ENCODE measurements at regions not wholly inside any gene's neighbourhood (a gene's known extent, or its start where the extent isn't known, plus 50 kb on each side); places are given as distances from the start of the nearest gene placed in this dataset.
A peak's percentile ranks its signal among the peaks of the same experiment; 100 is the strongest.
"Not testable (repeated sequence)": the region's sequence is repeated elsewhere in the genome, so short reads cannot be mapped to it uniquely, and the experiment has no call there.

DNA sequence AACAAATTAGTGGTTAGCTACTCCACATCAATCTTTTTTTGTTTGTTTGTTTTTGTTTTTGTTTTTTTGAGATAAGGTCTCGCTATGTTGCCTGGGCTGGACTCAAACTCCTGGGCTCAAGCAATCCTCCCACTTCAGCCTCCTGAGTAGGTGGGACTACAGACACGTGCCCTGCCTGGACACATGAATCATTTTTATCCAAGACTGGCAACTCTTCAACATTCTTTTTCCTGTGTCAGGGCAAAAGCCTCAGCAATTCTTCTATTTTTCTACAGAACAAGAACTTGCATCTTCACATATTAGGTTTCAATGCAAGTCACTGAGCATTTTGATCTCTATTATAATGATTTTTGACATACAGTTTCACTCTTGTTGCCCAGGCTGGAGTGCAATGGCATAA, 76.8 kb upstream of the LRCH1 start:
- ATAC-seq, result peak; percentile 47
- no peak for TF ChIP-seq ZFP30 (CRISPR knock-in tag; IDR thresholded peaks at IDR 0.05)
- TF ChIP-seq, protein P1, sequence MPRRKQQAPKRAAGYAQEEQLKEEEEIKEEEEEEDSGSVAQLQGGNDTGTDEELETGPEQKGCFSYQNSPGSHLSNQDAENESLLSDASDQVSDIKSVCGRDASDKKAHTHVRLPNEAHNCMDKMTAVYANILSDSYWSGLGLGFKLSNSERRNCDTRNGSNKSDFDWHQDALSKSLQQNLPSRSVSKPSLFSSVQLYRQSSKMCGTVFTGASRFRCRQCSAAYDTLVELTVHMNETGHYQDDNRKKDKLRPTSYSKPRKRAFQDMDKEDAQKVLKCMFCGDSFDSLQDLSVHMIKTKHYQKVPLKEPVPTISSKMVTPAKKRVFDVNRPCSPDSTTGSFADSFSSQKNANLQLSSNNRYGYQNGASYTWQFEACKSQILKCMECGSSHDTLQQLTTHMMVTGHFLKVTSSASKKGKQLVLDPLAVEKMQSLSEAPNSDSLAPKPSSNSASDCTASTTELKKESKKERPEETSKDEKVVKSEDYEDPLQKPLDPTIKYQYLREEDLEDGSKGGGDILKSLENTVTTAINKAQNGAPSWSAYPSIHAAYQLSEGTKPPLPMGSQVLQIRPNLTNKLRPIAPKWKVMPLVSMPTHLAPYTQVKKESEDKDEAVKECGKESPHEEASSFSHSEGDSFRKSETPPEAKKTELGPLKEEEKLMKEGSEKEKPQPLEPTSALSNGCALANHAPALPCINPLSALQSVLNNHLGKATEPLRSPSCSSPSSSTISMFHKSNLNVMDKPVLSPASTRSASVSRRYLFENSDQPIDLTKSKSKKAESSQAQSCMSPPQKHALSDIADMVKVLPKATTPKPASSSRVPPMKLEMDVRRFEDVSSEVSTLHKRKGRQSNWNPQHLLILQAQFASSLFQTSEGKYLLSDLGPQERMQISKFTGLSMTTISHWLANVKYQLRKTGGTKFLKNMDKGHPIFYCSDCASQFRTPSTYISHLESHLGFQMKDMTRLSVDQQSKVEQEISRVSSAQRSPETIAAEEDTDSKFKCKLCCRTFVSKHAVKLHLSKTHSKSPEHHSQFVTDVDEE (CRISPR knock-in tag; IDR thresholded peaks at IDR 0.05), result no peak
- no peak for TF ChIP-seq ESRRG (CRISPR knock-in tag; IDR thresholded peaks at IDR 0.05)

DNA sequence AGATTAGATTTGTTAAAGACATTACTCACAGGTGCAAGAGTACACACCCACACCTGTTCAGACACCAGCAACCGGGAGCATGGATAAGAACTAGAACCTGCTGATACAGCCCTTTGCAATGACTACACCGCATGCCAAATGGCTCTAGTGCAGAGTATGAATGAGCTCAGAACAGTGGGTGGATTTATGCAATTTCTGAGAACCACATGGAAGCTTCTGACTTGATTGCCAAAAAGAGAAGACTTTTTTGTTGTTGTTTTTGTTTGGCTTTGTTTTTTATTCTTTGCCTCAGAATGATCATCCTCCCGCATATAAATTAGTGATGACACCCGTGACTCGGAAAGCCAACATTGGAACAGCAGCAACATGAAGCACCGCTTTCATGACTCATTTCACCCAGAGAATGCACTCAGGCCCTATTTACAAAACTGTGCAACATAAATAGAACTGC, 77.4 kb upstream of the LRCH1 start:
- ATAC-seq, result peak; percentile 78
- TF ChIP-seq ZFP30 (CRISPR knock-in tag; IDR thresholded peaks at IDR 0.05) (no peak), ZFP3 (CRISPR knock-in tag; IDR thresholded peaks at IDR 0.05) (no peak), PPARA (CRISPR knock-in tag; IDR thresholded peaks at IDR 0.05; ENCODE audit: borderline replicate concordance) (no peak), ARNTL (CRISPR knock-in tag; IDR thresholded peaks at IDR 0.05; ENCODE audit: borderline replicate concordance, low read depth) (no peak), TCF4 (CRISPR knock-in tag; IDR thresholded peaks at IDR 0.05; ENCODE audit: borderline replicate concordance) (no peak), ZNF565 (CRISPR knock-in tag; conservative IDR thresholded peaks at IDR 0.05; ENCODE audit: low read depth) (no peak), ZNF70 (CRISPR knock-in tag; IDR thresholded peaks at IDR 0.05) (no peak), BACH2 (CRISPR knock-in tag; IDR thresholded peaks at IDR 0.05; ENCODE audit: borderline replicate concordance) (no peak), RARB (CRISPR knock-in tag; IDR thresholded peaks at IDR 0.05) (no peak), CSDC2 (CRISPR knock-in tag; IDR thresholded peaks at IDR 0.05) (no peak), ZNF8 (CRISPR knock-in tag; IDR thresholded peaks at IDR 0.05) (no peak), ZC3H10 (CRISPR knock-in tag; IDR thresholded peaks at IDR 0.05) (no peak), TOX (CRISPR knock-in tag; IDR thresholded peaks at IDR 0.05; ENCODE audit: borderline replicate concordance) (no peak)
- TF ChIP-seq, protein P1 (CRISPR knock-in tag; IDR thresholded peaks at IDR 0.05), result no peak
- TF ChIP-seq, protein P2, sequence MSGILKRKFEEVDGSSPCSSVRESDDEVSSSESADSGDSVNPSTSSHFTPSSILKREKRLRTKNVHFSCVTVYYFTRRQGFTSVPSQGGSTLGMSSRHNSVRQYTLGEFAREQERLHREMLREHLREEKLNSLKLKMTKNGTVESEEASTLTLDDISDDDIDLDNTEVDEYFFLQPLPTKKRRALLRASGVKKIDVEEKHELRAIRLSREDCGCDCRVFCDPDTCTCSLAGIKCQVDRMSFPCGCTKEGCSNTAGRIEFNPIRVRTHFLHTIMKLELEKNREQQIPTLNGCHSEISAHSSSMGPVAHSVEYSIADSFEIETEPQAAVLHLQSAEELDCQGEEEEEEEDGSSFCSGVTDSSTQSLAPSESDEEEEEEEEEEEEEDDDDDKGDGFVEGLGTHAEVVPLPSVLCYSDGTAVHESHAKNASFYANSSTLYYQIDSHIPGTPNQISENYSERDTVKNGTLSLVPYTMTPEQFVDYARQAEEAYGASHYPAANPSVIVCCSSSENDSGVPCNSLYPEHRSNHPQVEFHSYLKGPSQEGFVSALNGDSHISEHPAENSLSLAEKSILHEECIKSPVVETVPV (CRISPR knock-in tag; IDR thresholded peaks at IDR 0.05), result no peak
- TF ChIP-seq, protein P3, sequence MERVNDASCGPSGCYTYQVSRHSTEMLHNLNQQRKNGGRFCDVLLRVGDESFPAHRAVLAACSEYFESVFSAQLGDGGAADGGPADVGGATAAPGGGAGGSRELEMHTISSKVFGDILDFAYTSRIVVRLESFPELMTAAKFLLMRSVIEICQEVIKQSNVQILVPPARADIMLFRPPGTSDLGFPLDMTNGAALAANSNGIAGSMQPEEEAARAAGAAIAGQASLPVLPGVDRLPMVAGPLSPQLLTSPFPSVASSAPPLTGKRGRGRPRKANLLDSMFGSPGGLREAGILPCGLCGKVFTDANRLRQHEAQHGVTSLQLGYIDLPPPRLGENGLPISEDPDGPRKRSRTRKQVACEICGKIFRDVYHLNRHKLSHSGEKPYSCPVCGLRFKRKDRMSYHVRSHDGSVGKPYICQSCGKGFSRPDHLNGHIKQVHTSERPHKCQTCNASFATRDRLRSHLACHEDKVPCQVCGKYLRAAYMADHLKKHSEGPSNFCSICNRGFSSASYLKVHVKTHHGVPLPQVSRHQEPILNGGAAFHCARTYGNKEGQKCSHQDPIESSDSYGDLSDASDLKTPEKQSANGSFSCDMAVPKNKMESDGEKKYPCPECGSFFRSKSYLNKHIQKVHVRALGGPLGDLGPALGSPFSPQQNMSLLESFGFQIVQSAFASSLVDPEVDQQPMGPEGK (CRISPR knock-in tag; IDR thresholded peaks at IDR 0.05; ENCODE audit: borderline replicate concordance), result no peak

DNA sequence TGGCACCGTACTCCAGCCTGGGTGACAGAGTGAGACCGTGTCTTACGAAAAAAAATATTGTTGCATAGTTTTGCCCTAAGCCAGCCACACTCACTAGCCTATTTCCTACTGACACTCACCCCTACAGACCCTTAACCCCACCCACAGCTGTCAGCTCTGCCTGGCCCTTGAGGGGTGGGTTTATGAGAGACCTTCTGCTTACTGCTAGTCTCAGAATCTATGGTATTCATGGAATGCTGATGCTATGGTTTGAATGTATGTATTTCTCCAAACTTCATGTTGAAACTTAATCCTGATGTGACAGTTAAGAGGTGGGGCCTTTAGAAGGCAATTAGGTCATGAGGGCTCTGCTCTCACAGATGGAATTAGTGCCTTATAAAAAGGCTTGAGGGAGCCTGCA, 79.2 kb upstream of the LRCH1 start:
- no peak for ATAC-seq
- TF ChIP-seq CSDC2 (CRISPR knock-in tag; IDR thresholded peaks at IDR 0.05), result no peak

DNA sequence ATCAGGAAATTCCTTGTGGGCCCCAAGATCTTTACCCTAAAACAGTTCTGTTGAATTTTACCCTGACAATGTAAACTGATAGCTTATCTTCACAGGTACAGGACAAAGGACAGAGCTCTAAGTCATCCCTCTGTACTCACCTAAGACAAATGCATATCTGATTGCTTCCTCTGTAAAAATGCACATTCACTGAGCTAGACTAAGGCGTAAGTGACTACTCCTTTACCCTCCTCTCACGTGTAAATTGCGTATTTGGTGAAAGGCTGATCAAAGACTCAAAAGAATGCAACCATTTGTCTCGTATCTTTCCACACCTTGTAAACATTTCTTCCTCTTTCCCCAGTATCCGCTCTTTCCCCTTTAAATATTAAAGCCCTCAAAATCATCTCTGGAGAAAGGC, 80.6 kb upstream of the LRCH1 start:
- TF ChIP-seq ZNF70 (CRISPR knock-in tag; IDR thresholded peaks at IDR 0.05), result no peak
- TF ChIP-seq, protein P4, sequence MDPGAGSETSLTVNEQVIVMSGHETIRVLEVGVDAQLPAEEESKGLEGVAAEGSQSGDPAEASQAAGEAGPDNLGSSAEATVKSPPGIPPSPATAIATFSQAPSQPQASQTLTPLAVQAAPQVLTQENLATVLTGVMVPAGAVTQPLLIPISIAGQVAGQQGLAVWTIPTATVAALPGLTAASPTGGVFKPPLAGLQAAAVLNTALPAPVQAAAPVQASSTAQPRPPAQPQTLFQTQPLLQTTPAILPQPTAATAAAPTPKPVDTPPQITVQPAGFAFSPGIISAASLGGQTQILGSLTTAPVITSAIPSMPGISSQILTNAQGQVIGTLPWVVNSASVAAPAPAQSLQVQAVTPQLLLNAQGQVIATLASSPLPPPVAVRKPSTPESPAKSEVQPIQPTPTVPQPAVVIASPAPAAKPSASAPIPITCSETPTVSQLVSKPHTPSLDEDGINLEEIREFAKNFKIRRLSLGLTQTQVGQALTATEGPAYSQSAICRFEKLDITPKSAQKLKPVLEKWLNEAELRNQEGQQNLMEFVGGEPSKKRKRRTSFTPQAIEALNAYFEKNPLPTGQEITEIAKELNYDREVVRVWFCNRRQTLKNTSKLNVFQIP (CRISPR knock-in tag; IDR thresholded peaks at IDR 0.05; ENCODE audit: borderline replicate concordance, low read depth), result no peak
- TF ChIP-seq, protein P3 (CRISPR knock-in tag; IDR thresholded peaks at IDR 0.05; ENCODE audit: borderline replicate concordance), result no peak
- no peak for TF ChIP-seq ZNF565 (CRISPR knock-in tag; conservative IDR thresholded peaks at IDR 0.05; ENCODE audit: low read depth)
- TF ChIP-seq GLIS3 (CRISPR knock-in tag; IDR thresholded peaks at IDR 0.05), result no peak
- no peak for TF ChIP-seq ESRRG (CRISPR knock-in tag; IDR thresholded peaks at IDR 0.05)
- TF ChIP-seq, protein P2 (CRISPR knock-in tag; IDR thresholded peaks at IDR 0.05), result no peak
- no peak for TF ChIP-seq OSR1 (CRISPR knock-in tag; IDR thresholded peaks at IDR 0.05)
- no peak for TF ChIP-seq PPARA (CRISPR knock-in tag; IDR thresholded peaks at IDR 0.05; ENCODE audit: borderline replicate concordance)
- no peak for TF ChIP-seq BACH2 (CRISPR knock-in tag; IDR thresholded peaks at IDR 0.05; ENCODE audit: borderline replicate concordance)
- no peak for TF ChIP-seq ISL1 (CRISPR knock-in tag; IDR thresholded peaks at IDR 0.05)
- ATAC-seq, result no peak

DNA sequence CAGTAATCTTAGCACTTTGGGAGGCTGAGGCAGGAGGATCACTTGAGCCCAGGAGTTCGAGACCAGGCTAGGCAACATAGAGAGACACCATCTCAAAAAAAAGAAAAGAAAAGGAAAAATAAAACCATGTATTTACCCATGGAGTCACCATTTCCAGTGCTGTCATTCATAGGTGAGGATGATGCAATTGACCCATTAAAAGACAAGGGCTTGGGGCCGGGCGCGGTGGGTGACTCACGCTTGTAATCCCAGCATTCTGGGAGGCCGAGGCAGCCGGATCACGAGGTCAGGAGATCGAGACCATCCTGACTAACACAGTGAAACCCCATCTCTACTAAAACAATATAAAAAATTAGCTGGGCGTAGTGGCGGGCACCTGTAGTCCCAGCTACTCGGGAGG, 82.6 kb upstream of the RUBCNL start:
- not testable (repeated sequence) for ATAC-seq
